ENCODE measurements at regions not wholly inside any gene's neighbourhood (a gene's known extent, or its start where the extent isn't known, plus 50 kb on each side); places are given as distances from the start of the nearest gene placed in this dataset.

DNA sequence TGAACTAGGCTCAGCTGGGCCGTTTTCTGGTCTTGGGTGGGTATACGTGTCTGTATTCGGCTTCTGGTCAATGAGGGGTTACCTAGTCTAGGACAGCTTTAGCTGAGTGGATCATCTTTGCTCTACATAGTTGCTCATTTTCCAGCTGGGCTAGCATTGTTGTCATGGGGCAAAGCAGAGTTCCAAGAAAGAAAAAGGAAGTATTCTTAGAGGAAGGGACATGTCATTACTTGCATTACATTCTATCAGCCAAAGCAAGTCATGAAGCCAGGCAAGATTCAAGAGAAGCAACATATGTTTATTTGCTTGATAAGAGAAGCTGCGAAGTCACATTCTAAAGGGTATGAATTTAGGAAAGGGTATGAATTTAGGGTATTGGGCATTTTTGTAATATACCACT lies 396.5 kb downstream of the ZNF608 start (continued):
- TF ChIP-seq STAG1 (CRISPR knock-in tag; IDR thresholded peaks at IDR 0.05; ENCODE audit: borderline replicate concordance): no peak

DNA sequence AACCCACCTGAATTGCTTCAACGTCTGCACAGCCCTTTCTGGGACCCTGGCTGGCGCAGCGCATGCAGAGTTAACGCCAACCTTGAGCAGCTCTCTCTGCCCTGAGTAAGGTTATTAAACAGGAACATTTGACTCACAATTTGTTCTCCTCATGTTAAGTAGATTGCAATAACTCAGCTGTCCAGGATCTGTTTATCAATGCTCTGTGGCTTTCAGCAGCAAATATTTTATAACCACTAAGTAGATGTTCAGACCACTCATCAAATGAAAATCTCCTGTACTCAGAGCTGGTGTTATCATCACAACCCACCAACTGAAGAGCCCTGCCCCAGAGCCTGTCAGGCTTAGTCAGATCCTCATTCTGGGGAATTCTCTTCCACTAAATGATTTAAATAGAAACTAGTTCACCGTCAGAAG lies 403.0 kb downstream of the ZNF608 start:
- in situ Hi-C loops (cut with MboI) (no loop called here), intact Hi-C loops (cut with micrococcal nuclease) (no loop called here)
- no TSS peak for BruUV-seq (replicated peaks)
- Histone ChIP-seq H3K4me1 (replicated peaks in 1 of 2; ENCODE audit: control insufficient read depth in 2 of 2, insufficient read depth in 2 of 2, low read length in 2 of 2) (no peaks in the 10 kb centered on the region), H3K9me3 (replicated peaks; ENCODE audit: control insufficient read depth, insufficient read depth, low read depth, low read length) (no peaks in the 10 kb centered on the region), H3K9ac (ENCODE audit: insufficient read depth in 1 of 2, low read depth in 2 of 2, low read length in 2 of 2) (no peak overlapping the region), H3K4me2 (ENCODE audit: insufficient read depth, low read length) (no peak overlapping the region), H3K9me1 (ENCODE audit: control insufficient read depth, insufficient read depth, low read length) (no peaks in the 10 kb centered on the region), H3K27me3 (ENCODE audit: control insufficient read depth in 2 of 2, insufficient read depth in 2 of 2, low read length in 2 of 2) (no peaks in the 10 kb centered on the region), H3K79me2 (ENCODE audit: control insufficient read depth, insufficient read depth, low read length) (no peaks in the 10 kb centered on the region), H2AFZ (ENCODE audit: low read depth, low read length) (no peak overlapping the region), H3K27ac (ENCODE audit: extremely low read depth, low read depth, low read length) (no peak overlapping the region), H3K36me3 (ENCODE audit: control insufficient read depth, insufficient read depth, low read length) (no peaks in the 10 kb centered on the region), H4K20me1 (replicated peaks; ENCODE audit: control insufficient read depth, insufficient read depth, low read length) (no peaks in the 10 kb centered on the region), H3K4me3 (no peak overlapping the region)
- WGBS (ENCODE audit: insufficient coverage, low coverage, missing lambda C conversion rate): 3% methylated on average over 5 of the region's 5 CpGs
- DNase-seq (ENCODE audit: extremely low read depth in 1 of 4, low spot score in 3 of 4) (no peak), FAIRE-seq (no peak), ATAC-seq (no peak)
- POLR2A ChIA-PET: no interaction called here
- CTCF ChIA-PET (ENCODE audit: low intra/inter-chr PET ratio): no interaction called here
- no peak for TF ChIP-seq HMG20B (CRISPR knock-in tag; IDR thresholded peaks at IDR 0.05)
- no peak for TF ChIP-seq ZNF140 (CRISPR knock-in tag; IDR thresholded peaks at IDR 0.05)
- TF ChIP-seq NONO (IDR thresholded peaks at IDR 0.05; ENCODE audit: low read depth in 2 of 2, low read length in 1 of 2): no peak
- TF ChIP-seq, protein P1, sequence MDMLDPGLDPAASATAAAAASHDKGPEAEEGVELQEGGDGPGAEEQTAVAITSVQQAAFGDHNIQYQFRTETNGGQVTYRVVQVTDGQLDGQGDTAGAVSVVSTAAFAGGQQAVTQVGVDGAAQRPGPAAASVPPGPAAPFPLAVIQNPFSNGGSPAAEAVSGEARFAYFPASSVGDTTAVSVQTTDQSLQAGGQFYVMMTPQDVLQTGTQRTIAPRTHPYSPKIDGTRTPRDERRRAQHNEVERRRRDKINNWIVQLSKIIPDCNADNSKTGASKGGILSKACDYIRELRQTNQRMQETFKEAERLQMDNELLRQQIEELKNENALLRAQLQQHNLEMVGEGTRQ (CRISPR knock-in tag; IDR thresholded peaks at IDR 0.05): no peak
- no peak for TF ChIP-seq ZNF780A (CRISPR knock-in tag; IDR thresholded peaks at IDR 0.05)
- TF ChIP-seq ZNF76 (CRISPR knock-in tag; IDR thresholded peaks at IDR 0.05; ENCODE audit: borderline replicate concordance): no peak
- TF ChIP-seq, protein P2, sequence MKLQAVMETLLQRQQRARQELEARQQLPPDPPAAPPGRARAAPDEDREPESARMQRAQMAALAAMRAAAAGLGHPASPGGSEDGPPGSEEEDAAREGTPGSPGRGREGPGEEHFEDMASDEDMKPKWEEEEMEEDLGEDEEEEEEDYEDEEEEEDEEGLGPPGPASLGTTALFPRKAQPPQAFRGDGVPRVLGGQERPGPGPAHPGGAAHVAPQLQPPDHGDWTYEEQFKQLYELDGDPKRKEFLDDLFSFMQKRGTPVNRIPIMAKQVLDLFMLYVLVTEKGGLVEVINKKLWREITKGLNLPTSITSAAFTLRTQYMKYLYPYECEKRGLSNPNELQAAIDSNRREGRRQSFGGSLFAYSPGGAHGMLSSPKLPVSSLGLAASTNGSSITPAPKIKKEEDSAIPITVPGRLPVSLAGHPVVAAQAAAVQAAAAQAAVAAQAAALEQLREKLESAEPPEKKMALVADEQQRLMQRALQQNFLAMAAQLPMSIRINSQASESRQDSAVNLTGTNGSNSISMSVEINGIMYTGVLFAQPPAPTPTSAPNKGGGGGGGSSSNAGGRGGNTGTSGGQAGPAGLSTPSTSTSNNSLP (IDR thresholded peaks at IDR 0.05; ENCODE audit: borderline replicate concordance, low read depth, low read length): no peak

Measured in K562 (cell line).